Kidney (tissue), 13 donors: ENCODE measurements at regions not wholly inside any gene's neighbourhood (a gene's known extent, or its start where the extent isn't known, plus 50 kb on each side); places are given as distances from the start of the nearest gene placed in this dataset.

Experiments used
- DNase-seq, 5 donors: peaks; one replicate each; pipeline ENCODE4 v3.0.0-alpha.2; 2013 to 2020
- FAIRE-seq: peaks from 2 replicates; lab custom pipeline; 2012; peaks lifted over from hg19 to GRCh38; lab: Jason Lieb, UNC
- H3K27ac ChIP-seq, 2 donors: one replicate each; pipeline ENCODE4 v1.7.0; 2013; ENCODE audit warnings: low read depth in 2 of 2, low read length in 2 of 2, inconsistent platforms in 1 of 2
- H3K27me3 ChIP-seq: one replicate; pipeline ENCODE4 v1.7.1; 2013; ENCODE audit warnings: low read length, inconsistent platforms; ENCODE audit not compliant: control insufficient read depth, insufficient read depth
- H3K36me3 ChIP-seq, 3 donors: one replicate each; pipeline versions ENCODE4 v1.7.0 to v1.7.1; 2013; ENCODE audit warnings: low read length in 3 of 3, control low read depth in 1 of 3, inconsistent platforms in 1 of 3; ENCODE audit not compliant: insufficient read depth in 3 of 3, control insufficient read depth in 2 of 3
- H3K4me1 ChIP-seq, 3 donors: one replicate each; pipeline versions ENCODE4 v1.7.0 to v1.7.1; 2013; ENCODE audit warnings: low read length in 3 of 3, inconsistent platforms in 1 of 3, low read depth in 1 of 3; ENCODE audit not compliant: control insufficient read depth in 2 of 3, insufficient read depth in 2 of 3
- H3K4me3 ChIP-seq, 3 donors: one replicate each; pipeline versions ENCODE4 v1.7.0 to v1.8.1; 2013; ENCODE audit warnings: low read length in 3 of 3, control low read depth in 1 of 3, inconsistent platforms in 1 of 3
- H3K9ac ChIP-seq, 3 donors: one replicate each; pipeline versions ENCODE4 v1.7.0 to v1.7.1; 2013; ENCODE audit warnings: low read length in 3 of 3, control low read depth in 1 of 3, inconsistent platforms in 1 of 3
- H3K9me3 ChIP-seq, 3 donors: one replicate each; pipeline versions ENCODE4 v1.7.0 to v1.7.1; 2013; ENCODE audit warnings: low read length in 3 of 3, control low read depth in 1 of 3, inconsistent platforms in 1 of 3; ENCODE audit not compliant: control insufficient read depth in 2 of 3, insufficient read depth in 1 of 3
- intact Hi-C: fragments of 100-400 bp; cut with DNase I; formaldehyde crosslinking; loops from one replicate; pipeline ENCODE4 v1.11.1; 2022
- TF ChIP-seq, protein P1 (sequence below): IDR thresholded peaks from 3 replicates; pipeline ENCODE4 v1.5.1; 2012; ENCODE audit warnings: mild to moderate bottlenecking, moderate library complexity, borderline replicate concordance; ENCODE audit not compliant: insufficient read depth; ENCODE audit errors: extremely low read depth
- donor health status: control.
- donor health status: control.
- donor health status: control.
- donor health status: control.
- donor health status: control.
- donor health status: DM: yes; HTN: yes; CAD: no.
- donor health status: Normal renal cell carcinoma (clear cell type).

DNA sequence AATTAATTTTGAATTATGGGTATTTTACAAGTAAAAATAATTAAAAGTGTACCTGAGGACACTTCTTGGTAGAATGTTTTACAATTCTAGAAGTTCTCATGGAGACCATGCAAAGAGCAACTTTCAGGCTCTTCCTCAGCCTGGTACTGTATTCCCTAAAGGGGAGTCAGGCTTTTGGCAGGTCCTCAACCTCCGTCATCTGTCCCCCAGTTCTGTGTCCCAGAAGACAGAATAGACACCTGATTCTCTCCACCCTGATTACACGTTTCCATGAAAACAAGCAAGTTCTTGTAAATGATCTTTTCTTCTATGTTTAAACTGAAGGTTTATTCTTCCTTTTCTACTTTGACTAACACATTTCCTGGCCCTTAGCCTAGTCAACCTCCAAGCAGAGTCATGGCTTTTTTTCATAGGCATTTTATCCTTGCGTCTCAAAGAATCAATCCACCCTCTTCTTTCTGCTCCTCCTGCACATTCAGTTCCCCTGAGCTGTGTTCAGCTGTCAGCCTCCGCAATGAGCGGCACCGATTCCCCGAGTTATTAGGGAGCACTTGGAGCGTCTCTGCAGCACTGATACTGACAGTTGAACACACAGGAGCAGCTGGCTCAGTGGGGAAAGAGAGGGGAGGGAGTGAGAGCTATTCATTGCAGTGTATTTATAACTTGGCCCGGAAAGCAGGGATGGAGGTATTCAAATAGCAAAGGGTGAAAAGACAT is 1082.4 kb upstream of the MAP3K7 start:
- intact Hi-C loops: no loop called here
- Histone ChIP-seq H3K4me3 (no peak overlapping the region), H3K36me3 (no peaks in the 10 kb centered on the region), H3K9me3 (no peaks in the 10 kb centered on the region), H3K27ac (no peak overlapping the region), H3K27me3 (no peaks in the 10 kb centered on the region), H3K9ac (no peak overlapping the region), H3K4me1 (no peaks in the 10 kb centered on the region)
- peak in 2 of 5 donors; percentile 17 to 52 for DNase-seq
- TF ChIP-seq, protein P1, sequence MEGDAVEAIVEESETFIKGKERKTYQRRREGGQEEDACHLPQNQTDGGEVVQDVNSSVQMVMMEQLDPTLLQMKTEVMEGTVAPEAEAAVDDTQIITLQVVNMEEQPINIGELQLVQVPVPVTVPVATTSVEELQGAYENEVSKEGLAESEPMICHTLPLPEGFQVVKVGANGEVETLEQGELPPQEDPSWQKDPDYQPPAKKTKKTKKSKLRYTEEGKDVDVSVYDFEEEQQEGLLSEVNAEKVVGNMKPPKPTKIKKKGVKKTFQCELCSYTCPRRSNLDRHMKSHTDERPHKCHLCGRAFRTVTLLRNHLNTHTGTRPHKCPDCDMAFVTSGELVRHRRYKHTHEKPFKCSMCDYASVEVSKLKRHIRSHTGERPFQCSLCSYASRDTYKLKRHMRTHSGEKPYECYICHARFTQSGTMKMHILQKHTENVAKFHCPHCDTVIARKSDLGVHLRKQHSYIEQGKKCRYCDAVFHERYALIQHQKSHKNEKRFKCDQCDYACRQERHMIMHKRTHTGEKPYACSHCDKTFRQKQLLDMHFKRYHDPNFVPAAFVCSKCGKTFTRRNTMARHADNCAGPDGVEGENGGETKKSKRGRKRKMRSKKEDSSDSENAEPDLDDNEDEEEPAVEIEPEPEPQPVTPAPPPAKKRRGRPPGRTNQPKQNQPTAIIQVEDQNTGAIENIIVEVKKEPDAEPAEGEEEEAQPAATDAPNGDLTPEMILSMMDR: no peak
- no peak for FAIRE-seq

DNA sequence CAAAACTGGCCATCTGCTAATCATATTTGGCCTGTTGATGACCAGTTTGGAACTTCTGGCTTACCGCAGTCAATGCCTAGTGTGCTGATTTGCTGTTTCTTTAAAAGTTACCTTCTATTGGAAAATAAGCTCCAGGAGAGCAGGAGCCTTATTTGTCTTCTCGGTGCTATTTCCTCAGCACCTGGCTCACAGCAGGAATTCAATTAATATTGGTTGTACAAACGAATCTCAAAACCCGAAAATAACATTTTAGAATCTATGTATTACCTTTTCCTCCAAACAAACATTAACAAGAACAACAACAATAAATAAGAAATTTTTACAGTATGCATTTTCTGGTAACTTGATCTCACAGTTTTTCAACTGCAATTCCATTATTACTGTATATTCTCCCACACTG is 1080.7 kb upstream of the MAP3K7 start:
- H3K36me3 ChIP-seq: no peaks in the 10 kb centered on the region
- TF ChIP-seq, protein P1: no peak

DNA sequence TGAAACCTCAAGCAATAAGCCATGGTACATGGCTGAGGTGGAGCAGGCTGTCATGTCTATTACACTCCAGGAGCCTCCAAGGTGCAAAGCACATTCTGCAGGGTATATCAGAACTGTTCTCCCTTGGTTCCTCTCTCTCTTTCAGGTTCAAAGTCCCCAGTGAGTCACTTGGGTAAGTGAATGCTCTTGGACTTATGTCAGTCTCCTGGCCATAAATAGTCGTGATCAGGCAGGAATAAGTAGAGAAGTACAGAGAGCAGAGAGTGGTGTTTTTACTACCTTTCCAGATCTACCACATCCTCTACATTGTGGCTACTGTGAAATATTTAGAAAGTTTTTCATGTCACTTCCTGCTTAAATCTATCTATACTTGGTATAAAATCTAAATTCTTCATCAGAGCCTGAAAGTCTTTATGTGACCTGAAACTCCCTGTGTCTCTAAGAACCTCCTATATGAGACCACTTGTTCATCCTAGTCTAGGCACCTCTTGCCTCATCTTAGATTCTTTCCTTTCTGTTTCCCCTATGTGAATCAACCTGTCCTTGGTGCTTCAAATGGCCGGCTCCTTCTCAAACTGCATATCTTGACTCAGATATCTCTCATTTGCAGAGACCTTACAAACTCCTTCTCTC is 1077.6 kb upstream of the MAP3K7 start:
- Histone ChIP-seq H3K4me1 (no peaks in the 10 kb centered on the region), H3K27me3 (no peaks in the 10 kb centered on the region), H3K9me3 (no peaks in the 10 kb centered on the region), H3K27ac (no peak overlapping the region), H3K9ac (no peak overlapping the region), H3K36me3 (no peaks in the 10 kb centered on the region), H3K4me3 (no peak overlapping the region)
- FAIRE-seq: no peak
- no peak for DNase-seq
- intact Hi-C loops: no loop called here
- TF ChIP-seq, protein P1: no peak

More for the DNA sequence above, 1080.7 kb upstream of the MAP3K7 start:
- Histone ChIP-seq H3K9me3 (no peaks in the 10 kb centered on the region), H3K4me3 (no peak overlapping the region), H3K9ac (no peak overlapping the region), H3K4me1 (no peaks in the 10 kb centered on the region), H3K27me3 (no peaks in the 10 kb centered on the region), H3K27ac (no peak overlapping the region)
- DNase-seq (no peak), FAIRE-seq (no peak)
- intact Hi-C loops: no loop called here
